OCI-LY7 (cell line): ENCODE measurements at regions not wholly inside any gene's neighbourhood (a gene's known extent, or its start where the extent isn't known, plus 50 kb on each side); places are given as distances from the start of the nearest gene placed in this dataset.

Experiments
- BruUV-seq: library from RNA; stranded (reverse); fragments of 400-500 nt; replicated peaks from 2 replicates; lab custom pipeline; 2021; lab: Mats Ljungman, UMichigan
- CTCF ChIA-PET: fragments of 300-600 bp; sonication (Branson Sonifier 250); formaldehyde crosslinking; loops from one replicate; lab custom pipeline; 2022; ENCODE audit warnings: antibody characterized with exemption; ENCODE audit not compliant: unreplicated experiment; lab: Charles Lee
- POLR2A ChIA-PET: fragments of 300-600 bp; sonication (Branson Sonifier 250); formaldehyde crosslinking; loops from one replicate; lab custom pipeline; 2022; ENCODE audit warnings: antibody characterized with exemption; lab: Charles Lee
- DNase-seq: peaks from one replicate; pipeline ENCODE4 v3.0.0-alpha.2; 2015; ENCODE audit warnings: low spot score
- H2AFZ ChIP-seq: fragments of 200-600 bp; sonication (generic), shearing (Covaris generic); 2 replicates; pipeline ENCODE4 v1.6.1; 2014; ENCODE audit warnings: mild to moderate bottlenecking, antibody characterized with exemption, low read length, moderate library complexity
- H3K27ac ChIP-seq: fragments of 200-600 bp; sonication (generic); 2 replicates; pipeline ENCODE4 v1.5.1; 2014; ENCODE audit warnings: mixed run types, low read depth, mild to moderate bottlenecking, moderate library complexity, low read length, inconsistent platforms; ENCODE audit not compliant: poor library complexity, severe bottlenecking
- H3K36me3 ChIP-seq: fragments of 200-600 bp; sonication (generic); 2 replicates; pipeline ENCODE4 v1.6.1; 2014; ENCODE audit warnings: mild to moderate bottlenecking, antibody characterized with exemption, low read length, moderate library complexity, mixed read lengths; ENCODE audit not compliant: insufficient read depth
- H3K4me1 ChIP-seq: fragments of 200-600 bp; sonication (generic); 2 replicates; pipeline ENCODE4 v1.5.1; 2014; ENCODE audit warnings: mild to moderate bottlenecking, low read length; ENCODE audit not compliant: insufficient read depth, poor library complexity, severe bottlenecking
- H3K4me2 ChIP-seq: fragments of 200-600 bp; sonication (generic); 2 replicates; pipeline ENCODE4 v1.6.1; 2014; ENCODE audit warnings: mild to moderate bottlenecking, low read length
- H3K4me3 ChIP-seq: fragments of 200-600 bp; sonication (generic); 2 replicates; pipeline ENCODE4 v1.5.1; 2014; ENCODE audit warnings: mild to moderate bottlenecking, low read depth, low read length; ENCODE audit not compliant: poor library complexity, severe bottlenecking
- H3K79me2 ChIP-seq: fragments of 200-600 bp; sonication (generic); 2 replicates; pipeline ENCODE4 v1.6.1; 2016; ENCODE audit warnings: low read depth, mild to moderate bottlenecking, low read length, moderate library complexity, mixed read lengths; ENCODE audit not compliant: insufficient read depth
- H3K9me2 ChIP-seq: fragments of 200-600 bp; sonication (generic); 2 replicates; pipeline ENCODE4 v1.6.1; 2016; ENCODE audit warnings: mild to moderate bottlenecking, low read length, mixed read lengths; ENCODE audit not compliant: insufficient read depth
- H3K9me3 ChIP-seq: fragments of 200-600 bp; sonication (generic); 2 replicates; pipeline ENCODE4 v1.6.1; 2014; ENCODE audit warnings: mild to moderate bottlenecking, mixed run types, low read length, mixed read lengths
- H4K20me1 ChIP-seq: fragments of 200-600 bp; sonication (generic); 2 replicates; pipeline ENCODE4 v1.6.1; 2014; ENCODE audit warnings: mild to moderate bottlenecking, antibody characterized with exemption, low read length, moderate library complexity, mixed read lengths; ENCODE audit not compliant: insufficient read depth
- CTCF ChIP-seq: fragments of 200-600 bp; sonication (generic); conservative IDR thresholded peaks from 2 replicates; pipeline ENCODE4 v1.5.1; 2014; ENCODE audit warnings: mild to moderate bottlenecking, antibody characterized with exemption, low read length, moderate library complexity, mixed read lengths
- EZH2phosphoT487 ChIP-seq: fragments of 200-600 bp; sonication (generic); IDR thresholded peaks from 2 replicates; pipeline ENCODE4 v1.6.1; 2018; ENCODE audit warnings: low read depth, borderline replicate concordance, mild to moderate bottlenecking, mixed run types, antibody characterized with exemption, low read length, moderate library complexity, mixed read lengths
- intact Hi-C: fragments of 100-400 bp; cut with micrococcal nuclease; formaldehyde crosslinking; loops from one replicate; pipeline ENCODE4 v1.10.0; 2022; ENCODE audit not compliant: unreplicated experiment

GRCh38 chr20:30602424-30602823, 655.0 kb upstream of the DEFB115 start:
- H3K4me2 ChIP-seq: no peak overlapping the region
- CTCF ChIA-PET: no interaction called here
- H3K36me3 ChIP-seq: no peaks in the 10 kb centered on the region
- H3K9me2 ChIP-seq: no peaks in the 10 kb centered on the region
- H3K79me2 ChIP-seq: no peaks in the 10 kb centered on the region
- H3K4me3 ChIP-seq: no peak overlapping the region
- H3K27ac ChIP-seq: no peak overlapping the region
- no peak overlapping the region for H2AFZ ChIP-seq
- no peaks in the 10 kb centered on the region for H3K9me3 ChIP-seq
- H3K4me1 ChIP-seq: no peaks in the 10 kb centered on the region
- POLR2A ChIA-PET: no interaction called here
- BruUV-seq: no TSS peak
- no peak for DNase-seq
- intact Hi-C loops: no loop called here
- no peak for TF ChIP-seq EZH2phosphoT487
- no peak for TF ChIP-seq CTCF
- H4K20me1 ChIP-seq: no peaks in the 10 kb centered on the region

GRCh38 chr20:30606990-30607389, 650.5 kb upstream of the DEFB115 start:
- H2AFZ ChIP-seq: no peak overlapping the region
- no TSS peak for BruUV-seq
- H3K36me3 ChIP-seq: no peaks in the 10 kb centered on the region
- CTCF ChIA-PET: no interaction called here
- no peak for DNase-seq
- no peaks in the 10 kb centered on the region for H3K4me1 ChIP-seq
- H3K4me3 ChIP-seq: no peak overlapping the region
- no peaks in the 10 kb centered on the region for H3K79me2 ChIP-seq
- TF ChIP-seq EZH2phosphoT487 (no peak), CTCF (no peak)
- H3K27ac ChIP-seq: no peak overlapping the region
- H3K4me2 ChIP-seq: no peak overlapping the region
- POLR2A ChIA-PET: no interaction called here
- H4K20me1 ChIP-seq: no peaks in the 10 kb centered on the region
- no peaks in the 10 kb centered on the region for H3K9me3 ChIP-seq
- intact Hi-C loops: no loop called here
- no peaks in the 10 kb centered on the region for H3K9me2 ChIP-seq

- CTCF ChIA-PET: no interaction called here
- Histone ChIP-seq H4K20me1 (no peaks in the 10 kb centered on the region), H3K36me3 (no peaks in the 10 kb centered on the region), H3K4me3 (no peak overlapping the region), H3K79me2 (no peaks in the 10 kb centered on the region), H3K4me2 (no peak overlapping the region), H2AFZ (no peak overlapping the region), H3K9me2 (no peaks in the 10 kb centered on the region), H3K4me1 (no peaks in the 10 kb centered on the region), H3K9me3 (no peaks in the 10 kb centered on the region), H3K27ac (no peak overlapping the region)
- no TSS peak for BruUV-seq
- POLR2A ChIA-PET: no interaction called here
- DNase-seq: no peak
- intact Hi-C loops: no loop called here
- TF ChIP-seq CTCF (no peak), EZH2phosphoT487 (no peak)
Measured at GRCh38 chr20:30610029-30610693, 647.3 kb upstream of the DEFB115 start.
